HepG2 (cell line): ENCODE measurements at regions not wholly inside any gene's neighbourhood (a gene's known extent, or its start where the extent isn't known, plus 50 kb on each side); places are given as distances from the start of the nearest gene placed in this dataset.

Source experiments
- ATAC-seq: fragments of 200-7000 bp; cut with Tn5 transposase; 3 replicates; pipeline ENCODE4 v1.9.1; 2020; ENCODE audit warnings: mild to moderate bottlenecking, moderate library complexity
- BruUV-seq: library from RNA; stranded (reverse); fragments of 400-500 nt; replicated peaks from 2 replicates; lab custom pipeline; 2021; lab: Mats Ljungman, UMichigan
- CTCF ChIA-PET: fragments of 300-600 bp; formaldehyde crosslinking; extraction: SDS; loops from one replicate; lab custom pipeline; 2021; ENCODE audit warnings: low total read pairs, inconsistent platforms, low intra/inter-chr PET ratio; lab: Yijun Ruan, JAX
- POLR2A ChIA-PET: fragments of 350-600 bp; sonication (Branson Sonifier 250); formaldehyde crosslinking; loops from one replicate; lab custom pipeline; 2020; ENCODE audit warnings: antibody characterized with exemption, inconsistent platforms; lab: Yijun Ruan, JAX
- DNase-seq: peaks from one replicate; pipeline ENCODE4 v3.0.0-alpha.2; 2015; ENCODE audit warnings: low spot score
- FAIRE-seq: peaks from 3 replicates; lab custom pipeline; 2011; peaks lifted over from hg19 to GRCh38; lab: Jason Lieb, UNC
- H2AFZ ChIP-seq: one replicate; pipeline ENCODE4 v1.6.1; 2011; ENCODE audit warnings: low read length, inconsistent platforms
- H3K27ac ChIP-seq: fragments of 300-600 bp; 3 replicates; pipeline ENCODE4 v1.8.0; 2011; ENCODE audit warnings: mixed run types, mild to moderate bottlenecking, mixed read lengths, low read length, inconsistent platforms; ENCODE audit not compliant: insufficient read depth; ENCODE audit errors: extremely low read length
- H3K27me3 ChIP-seq, 2 experiments: fragments of 200-600 bp in 1 of 2; 2 replicates in 1 of 2; 3 replicates in 1 of 2; pipeline versions ENCODE4 v1.6.0 to v1.8.0; 2011; ENCODE audit warnings: low read length in 2 of 2, mild to moderate bottlenecking in 2 of 2, moderate library complexity in 2 of 2, inconsistent platforms in 1 of 2; ENCODE audit not compliant: insufficient read depth in 2 of 2, control insufficient read depth in 1 of 2
- H3K36me3 ChIP-seq, 2 experiments: fragments of 200-600 bp in 1 of 2; replicated peaks in 1 of 2; 2 replicates in 1 of 2; 3 replicates in 1 of 2; pipeline versions ENCODE4 v1.5.1 to v1.8.0; 2011; ENCODE audit warnings: low read length in 2 of 2, inconsistent platforms in 1 of 2; ENCODE audit not compliant: insufficient read depth in 2 of 2, control insufficient read depth in 1 of 2
- H3K4me1 ChIP-seq: 2 replicates; pipeline ENCODE4 v1.5.1; 2012; ENCODE audit warnings: low read length, inconsistent platforms; ENCODE audit not compliant: insufficient read depth
- H3K4me2 ChIP-seq: 2 replicates; pipeline ENCODE4 v1.6.0; 2011; ENCODE audit warnings: low read depth, low read length, inconsistent platforms
- H3K4me3 ChIP-seq, 3 experiments: fragments of 200-600 bp in 1 of 3; sonication (generic), shearing (Covaris generic) in 1 of 3; replicated peaks in 1 of 3; 2 replicates each; pipeline ENCODE4 v1.5.1; 2011 to 2016; ENCODE audit warnings: low read length in 3 of 3, inconsistent platforms in 2 of 3, low read depth in 2 of 3, mild to moderate bottlenecking in 2 of 3, control low read depth in 1 of 3, mixed read lengths in 1 of 3; ENCODE audit not compliant: insufficient read depth in 1 of 3
- H3K79me2 ChIP-seq: one replicate; pipeline ENCODE4 v1.6.1; 2011; ENCODE audit warnings: low read length, inconsistent platforms; ENCODE audit not compliant: insufficient read depth
- H3K9ac ChIP-seq: 2 replicates; pipeline ENCODE4 v1.6.0; 2011; ENCODE audit warnings: mild to moderate bottlenecking, low read depth, low read length, inconsistent platforms; ENCODE audit not compliant: insufficient read depth
- H3K9me3 ChIP-seq: 2 replicates; pipeline ENCODE4 v1.5.1; 2012; ENCODE audit warnings: mild to moderate bottlenecking, low read length
- H4K20me1 ChIP-seq: 2 replicates; pipeline ENCODE4 v1.6.0; 2011; ENCODE audit warnings: inconsistent platforms, mild to moderate bottlenecking, low read length, moderate library complexity; ENCODE audit not compliant: insufficient read depth
- ETV6 ChIP-seq: sonication (generic); formaldehyde crosslinking; conservative IDR thresholded peaks from 2 replicates; pipeline ENCODE4 v1.4.0; 2020; ENCODE audit warnings: missing genetic modification reagents
- GLI4 ChIP-seq: sonication (generic); formaldehyde crosslinking; IDR thresholded peaks from 2 replicates; pipeline ENCODE4 v1.5.1; 2020; ENCODE audit warnings: missing genetic modification reagents, mild to moderate bottlenecking, moderate library complexity, borderline replicate concordance
- MAFF ChIP-seq: IDR thresholded peaks from 2 replicates; pipeline ENCODE4 v1.6.1; 2011; ENCODE audit warnings: low read depth, low read length, improper control_type of control experiment
- MAFK ChIP-seq, 2 experiments: IDR thresholded peaks in 1 of 2; conservative IDR thresholded peaks in 1 of 2; 2 replicates each; pipeline ENCODE4 v1.6.1; 2011; ENCODE audit warnings: improper control_type of control experiment in 2 of 2, low read length in 2 of 2
- MIER3 ChIP-seq: IDR thresholded peaks from 2 replicates; pipeline ENCODE4 v1.6.1; 2016; ENCODE audit warnings: missing compliant biosample characterization, borderline replicate concordance
- NFE2L1 ChIP-seq: sonication (generic); formaldehyde crosslinking; IDR thresholded peaks from 2 replicates; pipeline ENCODE4 v1.4.0; 2020; ENCODE audit warnings: missing genetic modification reagents, mild to moderate bottlenecking, borderline replicate concordance
- RBAK ChIP-seq: sonication (generic); formaldehyde crosslinking; IDR thresholded peaks from 2 replicates; pipeline ENCODE4 v1.5.1; 2020; ENCODE audit warnings: mild to moderate bottlenecking, missing genetic modification reagents
- STAG1 ChIP-seq: sonication (generic); formaldehyde crosslinking; IDR thresholded peaks from 2 replicates; pipeline ENCODE4 v1.4.0; 2020; ENCODE audit warnings: missing genetic modification reagents
- TCF7 ChIP-seq: sonication (generic); IDR thresholded peaks from 2 replicates; pipeline ENCODE4 v1.6.1; 2016; ENCODE audit warnings: antibody characterized with exemption, low read depth
- TEAD3 ChIP-seq: optimal IDR thresholded peaks from 2 replicates; pipeline ENCODE3; 2016; ENCODE audit warnings: borderline replicate concordance
- ZBTB3 ChIP-seq: sonication (generic); formaldehyde crosslinking; IDR thresholded peaks from 2 replicates; pipeline ENCODE4 v1.4.0; 2020; ENCODE audit warnings: low read depth, mild to moderate bottlenecking, moderate library complexity, missing genetic modification reagents, borderline replicate concordance
- ZNF225 ChIP-seq: sonication (generic); formaldehyde crosslinking; IDR thresholded peaks from 2 replicates; pipeline ENCODE4 v1.4.0; 2020; ENCODE audit warnings: mild to moderate bottlenecking, missing genetic modification reagents
- WGBS: methylation state at CpG from one replicate; pipeline ENCODE4 v1.1.6; 2017; ENCODE audit warnings: low lambda C conversion rate; 5-methylcytosine and 5-hydroxymethylcytosine counted together
- in situ Hi-C: cut with HindIII; loops from 2 replicates; pipeline ENCODE4 v1.10.0; 2017; ENCODE audit warnings: low pct_unique_long_range_greater_than_20kb; ENCODE audit not compliant: extremely low pct_ligation_motif_present
- intact Hi-C: fragments of 100-400 bp; cut with micrococcal nuclease; formaldehyde crosslinking; loops from one replicate; pipeline ENCODE4 v1.10.0; 2022; ENCODE audit not compliant: unreplicated experiment
- TF ChIP-seq, protein P1 (sequence below): sonication (generic); formaldehyde crosslinking; IDR thresholded peaks from 2 replicates; pipeline ENCODE4 v1.5.0; 2020; ENCODE audit warnings: missing genetic modification reagents
- TF ChIP-seq, protein P2 (sequence below): sonication (generic); formaldehyde crosslinking; IDR thresholded peaks from 2 replicates; pipeline ENCODE4 v1.4.0; 2020; ENCODE audit warnings: mild to moderate bottlenecking, missing genetic modification reagents

DNA sequence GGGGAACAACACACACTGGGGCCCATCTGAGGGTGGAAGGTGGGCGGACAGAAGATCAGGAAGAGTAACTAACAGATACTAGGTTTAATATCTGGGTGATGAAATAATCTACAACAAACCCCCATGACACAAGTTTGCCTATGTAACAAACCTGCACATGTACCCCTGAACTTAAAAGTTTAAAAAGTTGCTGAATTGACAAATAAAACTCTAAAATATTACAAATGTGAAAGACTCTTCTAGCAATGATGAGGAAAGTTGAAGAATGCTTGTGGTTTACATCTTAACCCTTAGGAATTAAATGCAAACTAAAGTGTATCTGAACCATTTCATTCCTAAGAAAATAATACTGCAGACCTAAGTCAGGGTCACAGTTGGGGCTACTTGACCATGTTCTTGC lies 525.6 kb upstream of the CAMK1G start:
- no peak overlapping the region for H2AFZ ChIP-seq
- no peak for FAIRE-seq

DNA sequence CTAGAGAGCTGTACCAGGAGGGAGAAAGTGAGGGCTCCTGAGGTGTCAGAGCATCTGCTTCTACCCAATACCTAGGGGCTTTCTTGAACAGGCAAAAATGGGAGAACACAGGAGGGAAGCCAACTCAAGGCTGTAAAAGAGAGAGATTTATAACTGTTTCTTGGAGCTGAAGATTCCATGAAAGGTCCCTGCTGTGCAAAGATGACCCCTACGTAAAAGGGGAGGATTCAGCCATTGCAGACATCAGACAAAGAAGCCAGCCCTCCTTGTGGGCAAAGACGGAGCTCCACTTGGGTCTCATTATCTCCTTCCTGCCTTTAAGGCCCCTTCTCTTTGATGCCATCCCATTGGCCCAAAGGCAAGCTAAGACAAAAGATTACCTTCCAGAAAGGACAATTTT lies 524.1 kb upstream of the CAMK1G start:
- DNase-seq (no peak), ATAC-seq (no peak), FAIRE-seq (no peak)
- TF ChIP-seq, protein P1, sequence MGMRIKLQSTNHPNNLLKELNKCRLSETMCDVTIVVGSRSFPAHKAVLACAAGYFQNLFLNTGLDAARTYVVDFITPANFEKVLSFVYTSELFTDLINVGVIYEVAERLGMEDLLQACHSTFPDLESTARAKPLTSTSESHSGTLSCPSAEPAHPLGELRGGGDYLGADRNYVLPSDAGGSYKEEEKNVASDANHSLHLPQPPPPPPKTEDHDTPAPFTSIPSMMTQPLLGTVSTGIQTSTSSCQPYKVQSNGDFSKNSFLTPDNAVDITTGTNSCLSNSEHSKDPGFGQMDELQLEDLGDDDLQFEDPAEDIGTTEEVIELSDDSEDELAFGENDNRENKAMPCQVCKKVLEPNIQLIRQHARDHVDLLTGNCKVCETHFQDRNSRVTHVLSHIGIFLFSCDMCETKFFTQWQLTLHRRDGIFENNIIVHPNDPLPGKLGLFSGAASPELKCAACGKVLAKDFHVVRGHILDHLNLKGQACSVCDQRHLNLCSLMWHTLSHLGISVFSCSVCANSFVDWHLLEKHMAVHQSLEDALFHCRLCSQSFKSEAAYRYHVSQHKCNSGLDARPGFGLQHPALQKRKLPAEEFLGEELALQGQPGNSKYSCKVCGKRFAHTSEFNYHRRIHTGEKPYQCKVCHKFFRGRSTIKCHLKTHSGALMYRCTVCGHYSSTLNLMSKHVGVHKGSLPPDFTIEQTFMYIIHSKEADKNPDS = no peak
- TF ChIP-seq STAG1 (CRISPR knock-in tag) = no peak
- no peak for TF ChIP-seq TEAD3 (CRISPR knock-in tag)
- no peak for TF ChIP-seq ETV6 (CRISPR knock-in tag)
- TF ChIP-seq ZBTB3 (CRISPR knock-in tag) = no peak
- no peak for TF ChIP-seq GLI4 (CRISPR knock-in tag)
- TF ChIP-seq ZNF225 (CRISPR knock-in tag) = no peak
- TF ChIP-seq, protein P2, sequence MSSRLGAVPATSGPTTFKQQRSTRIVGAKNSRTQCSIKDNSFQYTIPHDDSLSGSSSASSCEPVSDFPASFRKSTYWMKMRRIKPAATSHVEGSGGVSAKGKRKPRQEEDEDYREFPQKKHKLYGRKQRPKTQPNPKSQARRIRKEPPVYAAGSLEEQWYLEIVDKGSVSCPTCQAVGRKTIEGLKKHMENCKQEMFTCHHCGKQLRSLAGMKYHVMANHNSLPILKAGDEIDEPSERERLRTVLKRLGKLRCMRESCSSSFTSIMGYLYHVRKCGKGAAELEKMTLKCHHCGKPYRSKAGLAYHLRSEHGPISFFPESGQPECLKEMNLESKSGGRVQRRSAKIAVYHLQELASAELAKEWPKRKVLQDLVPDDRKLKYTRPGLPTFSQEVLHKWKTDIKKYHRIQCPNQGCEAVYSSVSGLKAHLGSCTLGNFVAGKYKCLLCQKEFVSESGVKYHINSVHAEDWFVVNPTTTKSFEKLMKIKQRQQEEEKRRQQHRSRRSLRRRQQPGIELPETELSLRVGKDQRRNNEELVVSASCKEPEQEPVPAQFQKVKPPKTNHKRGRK (CRISPR knock-in tag) = no peak
- TF ChIP-seq TCF7 = no peak
- no peak for TF ChIP-seq MIER3 (CRISPR knock-in tag)
- TF ChIP-seq RBAK (CRISPR knock-in tag) = no peak
- intact Hi-C loops = no loop called here
- Histone ChIP-seq H3K4me2 (no peak overlapping the region), H3K4me3 (no peak overlapping the region), H3K36me3 (no peaks in the 10 kb centered on the region), H3K27ac (no peak overlapping the region), H3K27me3 (peaks cover 0 to 4% of the 10 kb centered on the region in 2 experiments; a peak in 2 of 5 replicates), H3K79me2 (no peaks in the 10 kb centered on the region), H3K4me1 (no peaks in the 10 kb centered on the region), H3K9me3 (peaks cover 10% of the 10 kb centered on the region), H2AFZ (no peak overlapping the region), H4K20me1 (no peaks in the 10 kb centered on the region), H3K9ac (no peak overlapping the region)
- no TSS peak for BruUV-seq
- in situ Hi-C loops = no loop called here
- 6% methylated on average over 2 of the region's 2 CpGs for WGBS
- POLR2A ChIA-PET = no interaction called here
- CTCF ChIA-PET = no interaction called here

More for the DNA sequence above, 525.6 kb upstream of the CAMK1G start:
- no peaks in the 10 kb centered on the region for H4K20me1 ChIP-seq
- no peaks in the 10 kb centered on the region for H3K79me2 ChIP-seq
- BruUV-seq = no TSS peak
- no peak overlapping the region for H3K4me2 ChIP-seq
- ChIA-PET CTCF (no interaction called here), POLR2A (no interaction called here)
- in situ Hi-C loops (no loop called here), intact Hi-C loops (no loop called here)
- no peaks in the 10 kb centered on the region for H3K4me1 ChIP-seq
- ATAC-seq (no peak), DNase-seq (no peak)
- 0% methylated on average over 1 of the region's 1 CpG for whole genome bisulfite sequencing
- H3K9ac ChIP-seq = no peak overlapping the region
- H3K4me3 ChIP-seq = no peak overlapping the region
- H3K27me3 ChIP-seq = no peaks in the 10 kb centered on the region; a peak in 1 of 5 replicates
- H3K36me3 ChIP-seq = no peaks in the 10 kb centered on the region
- TF ChIP-seq MAFF (peak; percentile 70), NFE2L1 (no peak), MAFK (conservative IDR thresholded peaks at IDR 0.05 in 1 of 2, IDR thresholded peaks at IDR 0.05 in 1 of 2; ENCODE audit: low read length in 2 of 2) (peak; percentile 65 to 74; a peak in 3 of 4 replicates)
- H3K27ac ChIP-seq = no peak overlapping the region
- H3K9me3 ChIP-seq = peaks cover 21% of the 10 kb centered on the region
